ENCODE measurements at regions not wholly inside any gene's neighbourhood (a gene's known extent, or its start where the extent isn't known, plus 50 kb on each side); places are given as distances from the start of the nearest gene placed in this dataset.

DNA sequence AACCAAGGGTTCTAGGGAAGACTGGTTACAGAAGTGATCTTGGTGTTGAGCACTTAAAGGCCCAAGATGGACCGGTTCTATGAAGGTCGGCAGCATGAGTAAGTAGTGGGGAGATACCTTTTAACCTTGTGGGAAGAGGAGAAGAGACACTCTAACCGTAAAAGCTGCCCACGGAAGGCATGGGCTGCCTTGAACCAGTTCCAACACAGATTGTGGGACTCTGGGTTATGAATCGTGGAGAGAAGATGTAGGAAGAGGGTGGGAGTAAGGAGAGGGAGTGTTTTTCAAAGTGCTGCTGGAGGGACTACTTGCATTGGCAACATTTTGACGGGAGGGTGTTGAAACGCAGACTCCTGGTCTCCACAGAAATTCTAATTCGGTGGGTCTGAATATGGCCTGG is 67.1 kb downstream of the CRYGS start:
- no peak for DNase-seq (ENCODE audit: low spot score in 2 of 2)
- no peak overlapping the region for H3K27ac ChIP-seq
- H3K27me3 ChIP-seq = no peaks in the 10 kb centered on the region
- no peaks in the 10 kb centered on the region for H3K9me3 ChIP-seq
- H3K4me3 ChIP-seq = no peak overlapping the region
- TF ChIP-seq, protein P1, sequence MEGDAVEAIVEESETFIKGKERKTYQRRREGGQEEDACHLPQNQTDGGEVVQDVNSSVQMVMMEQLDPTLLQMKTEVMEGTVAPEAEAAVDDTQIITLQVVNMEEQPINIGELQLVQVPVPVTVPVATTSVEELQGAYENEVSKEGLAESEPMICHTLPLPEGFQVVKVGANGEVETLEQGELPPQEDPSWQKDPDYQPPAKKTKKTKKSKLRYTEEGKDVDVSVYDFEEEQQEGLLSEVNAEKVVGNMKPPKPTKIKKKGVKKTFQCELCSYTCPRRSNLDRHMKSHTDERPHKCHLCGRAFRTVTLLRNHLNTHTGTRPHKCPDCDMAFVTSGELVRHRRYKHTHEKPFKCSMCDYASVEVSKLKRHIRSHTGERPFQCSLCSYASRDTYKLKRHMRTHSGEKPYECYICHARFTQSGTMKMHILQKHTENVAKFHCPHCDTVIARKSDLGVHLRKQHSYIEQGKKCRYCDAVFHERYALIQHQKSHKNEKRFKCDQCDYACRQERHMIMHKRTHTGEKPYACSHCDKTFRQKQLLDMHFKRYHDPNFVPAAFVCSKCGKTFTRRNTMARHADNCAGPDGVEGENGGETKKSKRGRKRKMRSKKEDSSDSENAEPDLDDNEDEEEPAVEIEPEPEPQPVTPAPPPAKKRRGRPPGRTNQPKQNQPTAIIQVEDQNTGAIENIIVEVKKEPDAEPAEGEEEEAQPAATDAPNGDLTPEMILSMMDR (IDR thresholded peaks at IDR 0.05) = no peak
- no peak for TF ChIP-seq EP300 (IDR thresholded peaks at IDR 0.05)
- TF ChIP-seq POLR2A (IDR thresholded peaks at IDR 0.05) = no peak
- H3K4me1 ChIP-seq = no peaks in the 10 kb centered on the region
- H3K36me3 ChIP-seq = no peaks in the 10 kb centered on the region
- WGBS, 2 donors = 78 to 80% methylated on average over 8 of the region's 8 CpGs

DNA sequence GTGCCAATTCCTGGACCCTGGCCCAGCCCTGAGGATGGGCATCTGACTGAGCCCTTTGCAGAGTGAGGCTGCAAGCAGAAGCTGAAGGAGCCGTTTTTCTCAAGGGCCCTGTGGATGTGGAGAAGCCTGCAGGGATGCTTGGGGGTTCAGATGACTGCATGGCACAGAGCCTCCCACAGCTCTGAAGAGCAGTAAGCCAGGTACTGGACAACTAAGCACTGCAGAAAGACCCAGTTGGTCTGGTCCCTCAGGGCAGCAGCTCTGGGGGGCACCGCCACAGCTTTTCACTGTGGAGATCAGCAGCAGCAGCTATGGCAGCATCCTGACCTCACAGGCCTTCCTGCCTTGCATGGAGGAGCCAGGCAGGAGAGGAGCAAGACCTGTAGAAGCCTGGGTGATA is 67.6 kb downstream of the CRYGS start:
- no peak for DNase-seq (ENCODE audit: low spot score in 2 of 2)
- 75 to 80% methylated on average over 2 of the region's 2 CpGs for WGBS, 2 donors
- Histone ChIP-seq H3K36me3 (no peaks in the 10 kb centered on the region), H3K4me3 (no peak overlapping the region), H3K4me1 (no peaks in the 10 kb centered on the region), H3K27ac (no peak overlapping the region), H3K27me3 (no peaks in the 10 kb centered on the region), H3K9me3 (no peaks in the 10 kb centered on the region)
- TF ChIP-seq, protein P1 (IDR thresholded peaks at IDR 0.05) = no peak

DNA sequence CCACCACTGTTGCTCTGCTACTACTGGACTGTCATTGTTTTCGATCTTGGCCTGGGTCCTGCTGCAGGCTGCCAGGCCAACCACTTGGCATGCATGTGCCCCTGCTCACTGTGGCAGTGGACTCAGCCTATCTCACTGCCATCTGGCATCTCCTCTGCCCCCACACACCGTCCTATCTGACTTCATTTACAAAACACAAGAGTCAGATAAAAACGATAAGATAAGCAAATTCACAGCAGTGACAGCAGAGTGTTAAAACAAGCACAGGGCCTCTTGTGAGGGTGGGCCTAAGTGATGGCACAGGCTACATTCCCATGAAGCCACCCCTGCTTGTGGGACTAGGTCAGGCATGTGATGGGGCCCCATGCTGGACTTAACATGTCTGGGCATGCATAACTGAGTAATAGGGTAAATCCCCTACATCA is 68.1 kb downstream of the CRYGS start:
- TF ChIP-seq POLR2A (IDR thresholded peaks at IDR 0.05) (no peak), EP300 (IDR thresholded peaks at IDR 0.05) (no peak)
- TF ChIP-seq, protein P1 (IDR thresholded peaks at IDR 0.05) = no peak

DNA sequence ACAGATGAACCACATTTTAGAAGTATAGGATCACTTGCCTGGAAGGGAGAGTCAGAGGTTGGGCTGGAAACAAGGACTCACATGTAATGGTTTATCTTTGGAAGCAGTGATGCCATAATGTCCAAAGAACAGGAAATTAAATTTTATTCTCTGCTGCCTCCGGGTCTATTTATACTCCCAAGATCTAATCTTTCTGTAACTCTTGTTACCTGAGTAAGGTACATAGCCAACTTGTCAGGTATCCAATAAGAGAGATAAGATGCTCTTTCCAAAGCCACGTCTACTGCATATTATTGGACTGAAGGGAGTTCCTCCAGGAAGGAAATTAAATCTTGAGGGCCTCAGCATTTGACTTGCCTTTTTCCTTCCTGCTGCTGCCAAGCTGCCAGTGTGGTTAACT is 71.0 kb downstream of the CRYGS start:
- WGBS, 2 donors = 89 to 93% methylated on average over 2 of the region's 2 CpGs
- no peak overlapping the region for H3K27ac ChIP-seq
- H3K4me1 ChIP-seq = no peaks in the 10 kb centered on the region
- H3K4me3 ChIP-seq = no peak overlapping the region
- DNase-seq (ENCODE audit: low spot score in 2 of 2) = no peak
- no peak for TF ChIP-seq POLR2A (IDR thresholded peaks at IDR 0.05)
- TF ChIP-seq, protein P1 (IDR thresholded peaks at IDR 0.05) = no peak
- no peak for TF ChIP-seq EP300 (IDR thresholded peaks at IDR 0.05)
- no peaks in the 10 kb centered on the region for H3K36me3 ChIP-seq
- no peaks in the 10 kb centered on the region for H3K9me3 ChIP-seq
- no peaks in the 10 kb centered on the region for H3K27me3 ChIP-seq

More for the DNA sequence above, 68.1 kb downstream of the CRYGS start:
- Histone ChIP-seq H3K27me3 (no peaks in the 10 kb centered on the region), H3K4me3 (no peak overlapping the region), H3K4me1 (no peaks in the 10 kb centered on the region), H3K27ac (no peak overlapping the region), H3K36me3 (no peaks in the 10 kb centered on the region), H3K9me3 (no peaks in the 10 kb centered on the region)
- WGBS, 2 donors = 36 to 42% methylated on average over 3 of the region's 3 CpGs
- no peak for DNase-seq (ENCODE audit: low spot score in 2 of 2)

DNA sequence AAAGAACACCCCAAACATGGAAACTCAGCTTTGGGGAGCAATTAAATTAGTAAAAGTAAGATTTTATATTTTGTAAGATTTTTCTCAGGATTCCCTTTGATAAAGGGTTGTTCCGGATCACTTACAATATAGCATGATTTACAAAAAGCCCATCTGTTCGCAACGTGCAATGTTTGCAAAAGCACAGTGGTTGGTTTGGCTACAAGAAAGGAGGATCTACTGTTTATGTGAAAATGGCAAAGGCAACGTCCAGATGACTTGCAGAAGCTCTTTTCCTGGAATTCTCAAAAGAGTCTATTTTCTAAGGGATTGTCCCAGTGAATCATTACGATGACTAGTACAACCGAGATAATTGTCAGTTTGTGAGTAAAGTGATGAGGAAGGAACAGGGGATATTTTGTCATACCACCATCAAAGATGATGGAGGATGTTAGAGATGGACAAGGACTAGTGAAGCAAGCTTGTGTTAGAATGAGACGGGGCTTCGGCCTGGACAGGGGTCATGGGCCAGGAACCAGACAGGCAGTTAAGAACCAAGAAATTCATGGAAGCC is 71.6 kb downstream of the CRYGS start:
- 74 to 81% methylated on average over 8 of the region's 8 CpGs for WGBS, 2 donors
- no peak overlapping the region for H3K4me3 ChIP-seq
- H3K9me3 ChIP-seq = no peaks in the 10 kb centered on the region
- no peak for DNase-seq (ENCODE audit: low spot score in 2 of 2)
- H3K4me1 ChIP-seq = no peaks in the 10 kb centered on the region
- TF ChIP-seq, protein P1 (IDR thresholded peaks at IDR 0.05) = no peak
- TF ChIP-seq EP300 (IDR thresholded peaks at IDR 0.05) (no peak), POLR2A (IDR thresholded peaks at IDR 0.05) (no peak)
- no peak overlapping the region for H3K27ac ChIP-seq
- no peaks in the 10 kb centered on the region for H3K36me3 ChIP-seq
- no peaks in the 10 kb centered on the region for H3K27me3 ChIP-seq

Measured in tibial nerve (tissue), 4 donors.